CD4-positive, alpha-beta T cell treated with Interleukin-15 for 1 hour (primary cell): ENCODE measurements at regions not wholly inside any gene's neighbourhood (a gene's known extent, or its start where the extent isn't known, plus 50 kb on each side); places are given as distances from the start of the nearest gene placed in this dataset.

Source experiments
- DNase-seq: peaks from one replicate; pipeline ENCODE4 v3.0.0-alpha.2; 2020

- no peak for DNase-seq
Measured at GRCh38 chr13:44058067-44058466, 178.4 kb downstream of the LACC1 start.

DNA sequence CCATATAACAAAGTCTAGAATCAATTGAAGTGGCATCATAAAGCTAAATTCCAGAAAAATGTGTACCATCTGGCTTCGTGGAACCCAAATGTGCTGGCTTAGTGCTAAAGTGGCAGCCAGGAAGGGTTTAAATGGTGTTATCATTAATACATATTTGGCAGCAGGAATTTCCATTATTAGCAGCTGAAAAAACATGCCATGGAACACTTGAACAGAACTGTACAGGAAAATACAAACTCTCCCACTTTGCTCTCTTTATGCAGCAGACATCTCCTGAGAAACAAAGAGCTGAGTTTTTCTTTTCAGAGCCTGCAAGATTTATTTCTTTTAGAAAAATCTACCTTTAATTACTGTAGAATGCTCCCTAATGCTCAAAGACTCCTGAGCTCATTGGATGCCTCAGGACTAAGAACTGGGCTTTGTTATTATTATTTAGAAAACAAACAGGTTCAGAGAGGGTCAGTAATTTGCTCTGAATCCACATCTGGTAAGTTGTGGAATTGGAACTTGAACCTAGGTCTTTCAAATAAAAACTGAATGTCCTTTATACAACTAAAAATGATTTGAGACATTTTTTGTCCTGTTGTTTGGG lies 179.0 kb downstream of the LACC1 start:
- DNase-seq = no peak

GRCh38 chr13:44061876-44062275 lies 182.2 kb downstream of the LACC1 start:
- DNase-seq = no peak

- no peak for DNase-seq
Measured at GRCh38 chr13:44063467-44063866, 183.8 kb downstream of the LACC1 start.

- no peak for DNase-seq
Measured at GRCh38 chr13:44063881-44064280, 184.2 kb downstream of the LACC1 start.

GRCh38 chr13:44064357-44064756 lies 184.7 kb downstream of the LACC1 start:
- DNase-seq = no peak

- DNase-seq = no peak
Measured at GRCh38 chr13:44068169-44068568, 188.5 kb downstream of the LACC1 start.

- no peak for DNase-seq
Measured at GRCh38 chr13:44068737-44069136, 189.0 kb downstream of the LACC1 start.

DNA sequence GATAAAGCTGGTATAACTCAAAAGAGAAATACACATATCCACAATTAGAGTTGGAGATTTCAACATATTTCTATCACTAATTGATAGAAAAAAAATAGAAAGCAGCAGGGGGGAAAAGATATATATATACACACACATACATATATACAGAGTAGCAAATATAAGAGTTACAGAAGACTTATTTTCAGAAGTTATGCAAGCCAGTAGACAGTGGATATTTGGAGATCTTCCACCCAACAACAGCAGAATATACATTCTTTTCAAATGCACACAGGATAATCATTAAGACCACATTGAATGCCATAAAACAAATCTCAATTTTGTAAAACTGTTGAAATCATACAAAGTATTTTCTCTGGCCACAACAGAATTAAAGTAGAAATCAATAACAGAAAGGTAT lies 192.8 kb downstream of the LACC1 start:
- no peak for DNase-seq

- DNase-seq = no peak
Measured at GRCh38 chr13:44074611-44075010, 194.9 kb downstream of the LACC1 start.

DNA sequence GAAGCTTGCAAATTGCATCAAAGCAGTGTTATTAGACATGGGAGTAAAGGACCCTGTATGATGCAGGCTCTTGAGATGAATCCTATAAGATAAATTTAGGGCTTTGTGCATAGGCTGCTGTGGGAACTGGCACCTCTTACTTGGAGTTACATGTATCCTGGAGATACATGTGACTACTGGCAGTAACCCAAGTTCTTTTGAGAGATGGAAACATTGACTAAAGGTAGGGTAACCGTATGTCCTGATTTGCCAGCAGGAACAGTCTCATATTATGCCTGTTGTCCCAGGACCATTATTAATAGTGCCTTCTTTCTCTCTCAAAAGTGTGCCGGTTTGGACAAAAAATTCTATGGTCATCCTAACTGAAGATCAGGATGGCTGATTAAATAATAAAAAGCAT lies 195.4 kb downstream of the LACC1 start:
- no peak for DNase-seq

GRCh38 chr13:44078806-44079376 lies 199.2 kb downstream of the LACC1 start:
- no peak for DNase-seq

DNA sequence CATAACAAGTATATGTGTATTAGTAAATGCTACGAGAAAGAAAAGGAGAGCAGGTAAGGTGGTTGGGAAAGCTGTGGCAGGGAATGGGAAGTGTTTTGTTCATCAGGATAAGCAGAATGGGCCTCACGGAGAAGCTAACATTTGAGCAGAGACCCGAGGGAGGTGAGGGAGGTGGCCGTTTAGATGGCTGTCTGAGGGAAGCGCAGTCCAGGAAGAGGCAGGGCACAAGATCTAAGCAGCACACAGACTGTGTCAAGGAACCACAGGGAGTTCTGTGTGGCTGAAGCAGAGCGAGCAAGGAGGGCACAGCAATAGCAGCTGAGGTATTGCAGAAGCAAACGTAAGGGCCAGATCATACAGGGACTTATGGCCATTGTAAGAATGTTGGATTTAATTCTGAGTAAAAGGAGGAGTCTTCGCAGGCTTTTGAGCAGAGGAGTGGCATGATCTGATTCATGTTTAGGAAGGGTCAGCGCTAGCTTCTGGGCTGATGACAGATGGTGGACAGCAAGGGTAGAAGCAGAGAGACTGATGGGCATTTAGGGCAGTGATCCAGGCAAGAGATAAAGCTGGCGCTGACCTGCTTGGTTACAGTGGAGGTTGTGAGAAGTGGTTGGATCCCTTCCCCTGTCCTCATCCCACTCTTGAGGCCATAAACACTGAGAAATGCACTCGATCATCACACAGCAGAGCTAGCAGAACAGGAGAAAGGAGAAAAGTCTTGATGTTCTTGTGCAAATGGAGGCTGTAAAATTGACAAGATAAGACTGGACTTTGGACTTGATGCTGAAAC lies 199.9 kb downstream of the LACC1 start:
- no peak for DNase-seq

- no peak for DNase-seq
Measured at GRCh38 chr13:44084146-44084545, 204.4 kb downstream of the LACC1 start.

- DNase-seq = no peak
Measured at GRCh38 chr13:44086389-44086788, 206.7 kb downstream of the LACC1 start.

DNA sequence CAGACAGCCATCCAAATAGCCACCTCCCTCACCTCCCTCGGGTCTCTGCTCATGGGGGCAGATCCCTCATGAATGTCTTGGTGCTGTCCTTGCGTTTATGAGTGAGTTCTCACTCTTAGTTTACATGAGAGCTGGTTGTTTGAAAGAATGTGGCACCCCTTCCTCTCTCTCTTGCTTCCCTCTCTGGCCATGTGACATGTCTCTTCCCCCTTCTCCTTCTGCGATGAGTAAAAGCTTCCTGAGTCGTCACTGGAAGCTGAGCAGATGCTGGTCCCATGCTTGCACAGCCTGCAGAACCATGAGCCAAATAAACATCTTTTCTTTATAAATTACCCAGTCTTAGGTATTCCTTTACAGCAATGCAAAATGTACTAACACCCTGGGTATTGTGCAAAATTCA lies 208.7 kb downstream of the LACC1 start:
- DNase-seq = no peak

GRCh38 chr13:44088991-44089413 lies 209.3 kb downstream of the LACC1 start:
- DNase-seq = no peak

GRCh38 chr13:44089452-44089851 lies 209.7 kb downstream of the LACC1 start:
- DNase-seq = no peak

- no peak for DNase-seq
Measured at GRCh38 chr13:44092078-44092970, 212.6 kb downstream of the LACC1 start.

DNA sequence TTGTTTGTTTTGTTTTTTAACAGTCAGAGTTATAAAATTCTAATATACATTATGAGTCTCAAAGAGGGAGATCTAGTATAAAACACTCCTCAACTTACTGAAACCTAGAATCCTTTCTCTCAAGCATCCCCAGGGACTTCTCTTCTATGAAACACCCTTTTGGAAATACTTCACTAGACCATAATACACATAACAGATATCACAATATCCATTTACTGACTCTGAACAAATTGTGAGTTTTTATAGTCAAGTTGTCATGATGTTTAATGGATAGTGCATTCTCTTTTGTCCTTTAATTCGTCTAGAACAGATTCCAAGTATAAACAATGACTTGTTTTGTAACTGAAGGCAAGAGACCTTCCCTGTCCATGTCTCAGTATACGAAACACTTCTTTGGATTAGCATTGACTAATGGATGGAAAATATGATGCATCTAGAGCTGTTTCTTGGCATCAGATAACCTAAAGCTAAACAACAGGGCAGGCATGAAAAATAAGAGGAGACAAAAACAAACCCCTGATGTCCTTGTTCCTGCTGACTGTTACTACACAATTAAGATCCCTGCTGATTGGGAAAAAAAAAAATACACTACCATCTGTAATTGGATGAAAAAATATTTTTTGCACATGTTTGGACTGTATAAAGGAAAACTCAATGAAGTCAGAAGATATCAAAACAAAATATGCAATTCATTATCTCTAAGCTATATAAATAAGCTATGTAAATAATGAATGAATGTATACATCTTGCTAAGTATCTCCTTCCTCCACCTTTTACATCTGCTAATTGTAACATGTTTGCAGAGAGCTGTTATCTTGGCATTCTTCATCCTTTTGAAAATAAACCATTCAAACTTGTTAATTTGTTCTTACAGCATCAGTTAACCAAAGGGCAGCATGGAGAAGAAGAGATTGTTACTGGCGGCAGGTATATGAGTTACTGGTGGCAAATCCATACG lies 214.2 kb downstream of the LACC1 start:
- no peak for DNase-seq

- no peak for DNase-seq
Measured at GRCh38 chr13:44096901-44097300, 217.2 kb downstream of the LACC1 start.

- DNase-seq = no peak
Measured at GRCh38 chr13:44098559-44098958, 218.9 kb downstream of the LACC1 start.
